SK-N-MC (cell line): ENCODE measurements at regions not wholly inside any gene's neighbourhood (a gene's known extent, or its start where the extent isn't known, plus 50 kb on each side); places are given as distances from the start of the nearest gene placed in this dataset.

ENCODE experiments used
- EZH2 ChIP-seq: fragments of 200-600 bp; sonication (generic); IDR thresholded peaks from one replicate; pipeline ENCODE4 v1.6.1; 2017; ENCODE audit warnings: antibody characterized with exemption
- POLR2AphosphoS5 ChIP-seq: IDR thresholded peaks from 2 replicates; pipeline ENCODE4 v1.6.1; 2012; ENCODE audit warnings: mild to moderate bottlenecking, low read depth, low read length, borderline replicate concordance

GRCh38 chr14:53328841-53329240 is 175.7 kb upstream of the DDHD1 start:
- TF ChIP-seq EZH2 (no peak), POLR2AphosphoS5 (no peak)
